ENCODE measurements at regions not wholly inside any gene's neighbourhood (a gene's known extent, or its start where the extent isn't known, plus 50 kb on each side); places are given as distances from the start of the nearest gene placed in this dataset.

DNA sequence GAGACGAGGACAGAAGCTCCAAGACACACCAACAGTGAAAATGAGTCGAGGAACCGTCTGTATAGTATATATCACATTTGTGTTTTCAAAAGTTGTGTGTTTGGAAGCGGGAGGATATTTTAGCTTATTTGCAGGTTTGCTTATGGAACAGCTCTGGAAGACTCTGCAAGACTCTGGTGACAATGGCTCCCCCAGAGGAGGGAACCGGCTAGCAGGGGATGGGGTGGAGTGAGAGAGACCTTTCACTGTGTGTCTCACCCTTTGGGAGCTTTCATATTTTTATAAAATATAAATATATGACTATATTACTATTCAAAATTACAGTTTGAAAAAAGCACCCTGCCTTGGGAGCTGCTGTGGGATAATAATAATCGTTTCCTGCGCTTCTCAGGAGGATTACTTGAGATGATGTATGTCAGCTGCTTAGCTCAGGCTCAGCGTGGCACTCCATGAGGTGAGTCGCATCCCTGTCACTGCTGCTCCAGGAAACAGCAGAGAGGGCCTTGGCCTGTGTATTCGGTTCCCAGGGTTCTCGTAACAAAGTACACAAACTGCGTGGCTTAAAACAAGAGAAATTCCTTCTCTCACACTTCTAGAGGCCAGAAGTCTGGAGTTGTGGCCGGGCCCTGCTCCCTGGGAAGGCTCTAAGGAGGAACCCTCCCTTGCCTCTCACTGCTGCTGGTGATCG is 183.9 kb downstream of the FAM43A start:
- Mint-ChIP-seq H3K4me1 (peaks cover 26 to 36% of the 10 kb centered on the region in 2 experiments), H3K27me3 (ENCODE audit: low read depth) (peaks cover 5% of the 10 kb centered on the region), H3K36me3 (ENCODE audit: insufficient read depth in 1 of 3, low read depth in 3 of 3) (peaks cover 0 to 8% (median 0%) of the 10 kb centered on the region in 3 experiments; a peak in 2 of 7 replicates), H3K27ac (no peak overlapping the region), H3K4me3 (no peak overlapping the region), H3K9me3 (peaks cover 5 to 7% of the 10 kb centered on the region in 2 experiments; a peak in 4 of 5 replicates)
- Histone ChIP-seq H4K20me1 (ENCODE audit: control insufficient read depth, insufficient read depth, insufficient read length) (peaks cover 2% of the 10 kb centered on the region), H2BK20ac (ENCODE audit: low read depth, low read length, poor library complexity, severe bottlenecking) (no peak overlapping the region), H3T11ph (ENCODE audit: low read length) (no peak overlapping the region), H4K91ac (ENCODE audit: insufficient read length, low read depth, low read length) (no peak overlapping the region), H3K4me2 (ENCODE audit: insufficient read depth, insufficient read length, low read length) (no peak overlapping the region), H3K79me1 (ENCODE audit: insufficient read depth, low read depth, low read length, poor library complexity, severe bottlenecking) (no peaks in the 10 kb centered on the region), H3K9ac (ENCODE audit: extremely low read depth, insufficient read length, low read length) (no peak overlapping the region), H2BK5ac (ENCODE audit: insufficient read length, low read length) (no peak overlapping the region), H4K5ac (ENCODE audit: insufficient read length, low read depth, low read length) (no peak overlapping the region), H2BK12ac (ENCODE audit: insufficient read length, low read depth, low read length) (no peak overlapping the region), H3K4ac (ENCODE audit: low read depth, low read length) (no peak overlapping the region), H3K56ac (ENCODE audit: insufficient read length, low read depth, low read length) (no peak overlapping the region), H3K14ac (ENCODE audit: insufficient read depth, low read length) (no peak overlapping the region), H2BK120ac (ENCODE audit: low read depth, low read length, poor library complexity, severe bottlenecking) (no peak overlapping the region), H3K9me3 (ENCODE audit: control insufficient read depth, low read depth, low read length) (no peaks in the 10 kb centered on the region), H3K27ac (ENCODE audit: insufficient read length, low read depth, low read length) (no peak overlapping the region), H3K18ac (ENCODE audit: insufficient read length, low read depth, low read length) (no peak overlapping the region), H3K23ac (ENCODE audit: insufficient read length, low read depth, low read length) (no peak overlapping the region), H2AFZ (ENCODE audit: low read length) (no peak overlapping the region), H3K4me1 (ENCODE audit: insufficient read depth, low read length) (peaks cover 4% of the 10 kb centered on the region; the same call in 1 of the 2 replicates), H3K23me2 (ENCODE audit: insufficient read length, low read depth, low read length, poor library complexity, severe bottlenecking) (no peaks in the 10 kb centered on the region), H2BK15ac (ENCODE audit: low read depth, low read length) (no peak overlapping the region), H2AK5ac (ENCODE audit: insufficient read length, low read length) (no peak overlapping the region), H3K27me3 (ENCODE audit: insufficient read depth, low read length) (no peaks in the 10 kb centered on the region), H3K79me2 (ENCODE audit: insufficient read depth, low read length) (no peaks in the 10 kb centered on the region), H4K8ac (replicated peaks; ENCODE audit: insufficient read length, low read depth, low read length) (no peak overlapping the region)
- TF ChIP-seq CTCF (conservative IDR thresholded peaks at IDR 0.05), result peak; percentile 16; the same call in 2 of the 3 replicates
- no peak for DNase-seq
- no CpG with 5 or more reads among the region's 14 CpGs for WGBS (ENCODE audit: extremely low coverage, insufficient read length, low lambda C conversion rate)
